ENCODE measurements at regions not wholly inside any gene's neighbourhood (a gene's known extent, or its start where the extent isn't known, plus 50 kb on each side); places are given as distances from the start of the nearest gene placed in this dataset.

- intact Hi-C loops (cut with micrococcal nuclease) = no loop called here
- Mint-ChIP-seq H3K4me1 (ENCODE audit: low read depth) (no peaks in the 10 kb centered on the region), H3K9me3 (no peaks in the 10 kb centered on the region), H3K36me3 (ENCODE audit: low read depth) (no peaks in the 10 kb centered on the region), H3K27me3 (no peaks in the 10 kb centered on the region), H3K27ac (no peak overlapping the region), H3K4me3 (no peak overlapping the region)
Observed at GRCh38 chr14:85310491-85311272, 219.3 kb upstream of the FLRT2 start.

- Mint-ChIP-seq H3K36me3 (ENCODE audit: low read depth) (no peaks in the 10 kb centered on the region), H3K4me1 (ENCODE audit: low read depth) (no peaks in the 10 kb centered on the region), H3K4me3 (no peak overlapping the region), H3K9me3 (no peaks in the 10 kb centered on the region), H3K27ac (no peak overlapping the region), H3K27me3 (no peaks in the 10 kb centered on the region)
- intact Hi-C loops (cut with micrococcal nuclease) = no loop called here
Observed at GRCh38 chr14:85313560-85314207, 216.3 kb upstream of the FLRT2 start.

GRCh38 chr14:85315290-85315689 is 214.7 kb upstream of the FLRT2 start:
- no peaks in the 10 kb centered on the region for H3K4me1 Mint-ChIP-seq (ENCODE audit: low read depth)

GRCh38 chr14:85315733-85316290 is 214.1 kb upstream of the FLRT2 start:
- Mint-ChIP-seq H3K9me3 (no peaks in the 10 kb centered on the region), H3K27me3 (no peaks in the 10 kb centered on the region), H3K4me3 (no peak overlapping the region), H3K27ac (no peak overlapping the region), H3K36me3 (ENCODE audit: low read depth) (no peaks in the 10 kb centered on the region), H3K4me1 (ENCODE audit: low read depth) (no peaks in the 10 kb centered on the region)
- intact Hi-C loops (cut with micrococcal nuclease) = no loop called here

More at GRCh38 chr14:85315290-85315689, 214.7 kb upstream of the FLRT2 start:
- intact Hi-C loops (cut with micrococcal nuclease) = no loop called here
- no peaks in the 10 kb centered on the region for H3K36me3 Mint-ChIP-seq (ENCODE audit: low read depth)
- no peaks in the 10 kb centered on the region for H3K27me3 Mint-ChIP-seq
- no peak overlapping the region for H3K27ac Mint-ChIP-seq
- H3K9me3 Mint-ChIP-seq = no peaks in the 10 kb centered on the region
- no peak overlapping the region for H3K4me3 Mint-ChIP-seq

GRCh38 chr14:85316701-85317410 is 213.1 kb upstream of the FLRT2 start:
- Mint-ChIP-seq H3K36me3 (ENCODE audit: low read depth) (no peaks in the 10 kb centered on the region), H3K4me1 (ENCODE audit: low read depth) (no peaks in the 10 kb centered on the region), H3K27me3 (peaks cover 3% of the 10 kb centered on the region), H3K27ac (no peak overlapping the region), H3K9me3 (no peaks in the 10 kb centered on the region), H3K4me3 (no peak overlapping the region)
- intact Hi-C loops (cut with micrococcal nuclease) = no loop called here

GRCh38 chr14:85317491-85318021 is 212.4 kb upstream of the FLRT2 start:
- intact Hi-C loops (cut with micrococcal nuclease) = no loop called here
- Mint-ChIP-seq H3K4me3 (no peak overlapping the region), H3K9me3 (no peaks in the 10 kb centered on the region), H3K27ac (no peak overlapping the region), H3K27me3 (peaks cover 3% of the 10 kb centered on the region), H3K36me3 (ENCODE audit: low read depth) (no peaks in the 10 kb centered on the region), H3K4me1 (ENCODE audit: low read depth) (no peaks in the 10 kb centered on the region)

- intact Hi-C loops (cut with micrococcal nuclease) = no loop called here
- Mint-ChIP-seq H3K4me3 (no peak overlapping the region), H3K27me3 (peaks cover 3% of the 10 kb centered on the region), H3K4me1 (ENCODE audit: low read depth) (no peaks in the 10 kb centered on the region), H3K9me3 (no peaks in the 10 kb centered on the region), H3K27ac (no peak overlapping the region), H3K36me3 (ENCODE audit: low read depth) (no peaks in the 10 kb centered on the region)
Observed at GRCh38 chr14:85319101-85319500, 210.8 kb upstream of the FLRT2 start.

- Mint-ChIP-seq H3K4me1 (ENCODE audit: low read depth) (no peaks in the 10 kb centered on the region), H3K27ac (no peak overlapping the region), H3K36me3 (ENCODE audit: low read depth) (no peaks in the 10 kb centered on the region), H3K4me3 (no peak overlapping the region), H3K27me3 (peaks cover 3% of the 10 kb centered on the region), H3K9me3 (no peaks in the 10 kb centered on the region)
- intact Hi-C loops (cut with micrococcal nuclease) = no loop called here
Observed at GRCh38 chr14:85319998-85320630, 209.8 kb upstream of the FLRT2 start.

GRCh38 chr14:85325134-85326017 is 204.6 kb upstream of the FLRT2 start:
- H3K27me3 Mint-ChIP-seq = peaks cover 3% of the 10 kb centered on the region
- H3K9me3 Mint-ChIP-seq = no peaks in the 10 kb centered on the region
- intact Hi-C loops (cut with micrococcal nuclease) = no loop called here
- no peaks in the 10 kb centered on the region for H3K4me1 Mint-ChIP-seq (ENCODE audit: low read depth)
- no peak overlapping the region for H3K4me3 Mint-ChIP-seq
- H3K27ac Mint-ChIP-seq = no peak overlapping the region
- no peaks in the 10 kb centered on the region for H3K36me3 Mint-ChIP-seq (ENCODE audit: low read depth)

GRCh38 chr14:85332401-85332800 is 197.5 kb upstream of the FLRT2 start:
- Mint-ChIP-seq H3K4me1 (ENCODE audit: low read depth) (no peaks in the 10 kb centered on the region), H3K27ac (no peak overlapping the region), H3K27me3 (no peaks in the 10 kb centered on the region), H3K4me3 (no peak overlapping the region), H3K9me3 (peaks cover 7% of the 10 kb centered on the region), H3K36me3 (ENCODE audit: low read depth) (no peaks in the 10 kb centered on the region)
- intact Hi-C loops (cut with micrococcal nuclease) = no loop called here

GRCh38 chr14:85333313-85333712 is 196.6 kb upstream of the FLRT2 start:
- Mint-ChIP-seq H3K27me3 (no peaks in the 10 kb centered on the region), H3K4me1 (ENCODE audit: low read depth) (no peaks in the 10 kb centered on the region), H3K4me3 (no peak overlapping the region), H3K27ac (no peak overlapping the region), H3K9me3 (peaks cover 7% of the 10 kb centered on the region), H3K36me3 (ENCODE audit: low read depth) (no peaks in the 10 kb centered on the region)
- intact Hi-C loops (cut with micrococcal nuclease) = no loop called here

- no peaks in the 10 kb centered on the region for H3K36me3 Mint-ChIP-seq (ENCODE audit: low read depth)
- H3K9me3 Mint-ChIP-seq = peaks cover 7% of the 10 kb centered on the region
- H3K27ac Mint-ChIP-seq = no peak overlapping the region
- H3K4me1 Mint-ChIP-seq (ENCODE audit: low read depth) = no peaks in the 10 kb centered on the region
- no peak overlapping the region for H3K4me3 Mint-ChIP-seq
- H3K27me3 Mint-ChIP-seq = no peaks in the 10 kb centered on the region
- intact Hi-C loops (cut with micrococcal nuclease) = no loop called here
Observed at GRCh38 chr14:85333841-85334240, 196.1 kb upstream of the FLRT2 start.

GRCh38 chr14:85334316-85334715 is 195.6 kb upstream of the FLRT2 start:
- no peaks in the 10 kb centered on the region for H3K36me3 Mint-ChIP-seq (ENCODE audit: low read depth)
- no peak overlapping the region for H3K27ac Mint-ChIP-seq
- no peaks in the 10 kb centered on the region for H3K27me3 Mint-ChIP-seq
- H3K4me3 Mint-ChIP-seq = no peak overlapping the region
- intact Hi-C loops (cut with micrococcal nuclease) = no loop called here
- H3K4me1 Mint-ChIP-seq (ENCODE audit: low read depth) = no peaks in the 10 kb centered on the region
- peaks cover 7% of the 10 kb centered on the region for H3K9me3 Mint-ChIP-seq
